SU-DHL-6 (cell line): ENCODE measurements at regions not wholly inside any gene's neighbourhood (a gene's known extent, or its start where the extent isn't known, plus 50 kb on each side); places are given as distances from the start of the nearest gene placed in this dataset.

Experiments used
- H2AFZ ChIP-seq: fragments of 200-600 bp; sonication (generic); 2 replicates; pipeline ENCODE4 v1.6.1; 2014; ENCODE audit warnings: low read depth, mild to moderate bottlenecking, moderate library complexity, mixed read lengths, antibody characterized with exemption, low read length; ENCODE audit not compliant: severe bottlenecking
- H3F3A ChIP-seq: fragments of 200-600 bp; shearing (Covaris generic); 2 replicates; pipeline ENCODE4 v1.6.0; 2016; ENCODE audit warnings: antibody characterized with exemption, mild to moderate bottlenecking; ENCODE audit not compliant: insufficient read depth
- H3K27ac ChIP-seq: fragments of 200-600 bp; sonication (generic); 2 replicates; pipeline ENCODE4 v1.5.1; 2016; ENCODE audit warnings: low read depth, mild to moderate bottlenecking, low read length, moderate library complexity, mixed read lengths
- H3K27me3 ChIP-seq: fragments of 200-600 bp; sonication (generic), shearing (Covaris generic); 2 replicates; pipeline ENCODE4 v1.6.0; 2014; ENCODE audit warnings: mild to moderate bottlenecking, low read length
- H3K36me3 ChIP-seq: fragments of 200-600 bp; sonication (generic); 2 replicates; pipeline ENCODE4 v1.6.1; 2014; ENCODE audit warnings: mild to moderate bottlenecking, low read length, mixed read lengths
- H3K4me2 ChIP-seq: fragments of 300-600, 200-600 bp; shearing (Covaris generic), sonication (generic); 2 replicates; pipeline ENCODE4 v1.6.0; 2014; ENCODE audit warnings: low read length, low read depth, mild to moderate bottlenecking; ENCODE audit not compliant: poor library complexity, severe bottlenecking
- H3K4me3 ChIP-seq: fragments of 200-600 bp; sonication (generic); 2 replicates; pipeline ENCODE4 v1.5.1; 2014; ENCODE audit warnings: antibody characterized with exemption, low read length, mild to moderate bottlenecking, mixed read lengths; ENCODE audit not compliant: insufficient read depth, poor library complexity, severe bottlenecking
- H3K79me2 ChIP-seq: fragments of 200-600 bp; sonication (generic); 2 replicates; pipeline ENCODE4 v1.6.1; 2014; ENCODE audit warnings: mild to moderate bottlenecking, low read length, moderate library complexity; ENCODE audit not compliant: insufficient read depth
- H3K9ac ChIP-seq: fragments of 200-600 bp; sonication (generic); 2 replicates; pipeline ENCODE4 v1.7.0; 2014; ENCODE audit warnings: mild to moderate bottlenecking, low read length
- H3K9me2 ChIP-seq: fragments of 200-600 bp; sonication (generic); replicated peaks from 2 replicates; pipeline ENCODE4 v1.6.1; 2014; ENCODE audit warnings: low read length; ENCODE audit not compliant: insufficient read depth
- H3K9me3 ChIP-seq: fragments of 200-600 bp; sonication (generic); 2 replicates; pipeline ENCODE4 v1.6.1; 2014; ENCODE audit warnings: low read length, mixed read lengths; ENCODE audit not compliant: insufficient read depth
- H4K20me1 ChIP-seq: fragments of 200-600 bp; sonication (generic); 2 replicates; pipeline ENCODE4 v1.6.1; 2014; ENCODE audit warnings: low read depth, mild to moderate bottlenecking, antibody characterized with exemption, low read length, moderate library complexity, mixed read lengths
- CTCF ChIP-seq: fragments of 200-600 bp; sonication (generic); IDR thresholded peaks from one replicate; pipeline ENCODE4 v1.5.1; 2017; ENCODE audit warnings: antibody characterized with exemption, mild to moderate bottlenecking, low read length, moderate library complexity; ENCODE audit not compliant: insufficient read depth, poor library complexity, severe bottlenecking
- EZH2phosphoT487 ChIP-seq: fragments of 200-600 bp; sonication (generic), shearing (Covaris generic); conservative IDR thresholded peaks from 2 replicates; pipeline ENCODE4 v1.6.1; 2018; ENCODE audit warnings: mild to moderate bottlenecking, antibody characterized with exemption, low read length, moderate library complexity, mixed read lengths

GRCh38 chr1:87993051-87993450 lies 664.4 kb downstream of the LMO4 start:
- H3K79me2 ChIP-seq = no peaks in the 10 kb centered on the region
- H3K27me3 ChIP-seq = no peaks in the 10 kb centered on the region
- no peaks in the 10 kb centered on the region for H4K20me1 ChIP-seq
- no peak overlapping the region for H3K9ac ChIP-seq
- H3K9me2 ChIP-seq = no peaks in the 10 kb centered on the region
- TF ChIP-seq EZH2phosphoT487 (no peak), CTCF (no peak)
- no peaks in the 10 kb centered on the region for H3K36me3 ChIP-seq
- H3K4me3 ChIP-seq = no peak overlapping the region
- no peak overlapping the region for H3K27ac ChIP-seq
- no peaks in the 10 kb centered on the region for H3K9me3 ChIP-seq
- H3K4me2 ChIP-seq = no peak overlapping the region
- no peak overlapping the region for H2AFZ ChIP-seq
- no peaks in the 10 kb centered on the region for H3F3A ChIP-seq

- Histone ChIP-seq H3K27ac (no peak overlapping the region), H3K9me2 (no peaks in the 10 kb centered on the region), H3K4me2 (no peak overlapping the region), H3K36me3 (no peaks in the 10 kb centered on the region), H3K27me3 (no peaks in the 10 kb centered on the region), H3K4me3 (no peak overlapping the region), H3K9me3 (no peaks in the 10 kb centered on the region), H2AFZ (no peak overlapping the region), H3K9ac (no peak overlapping the region), H3F3A (no peaks in the 10 kb centered on the region), H3K79me2 (no peaks in the 10 kb centered on the region), H4K20me1 (no peaks in the 10 kb centered on the region)
- TF ChIP-seq EZH2phosphoT487 (no peak), CTCF (no peak)
Measured at GRCh38 chr1:87999852-88000251, 671.2 kb downstream of the LMO4 start.

GRCh38 chr1:88001460-88001859 lies 672.8 kb downstream of the LMO4 start:
- no peaks in the 10 kb centered on the region for H3K9me2 ChIP-seq
- no peak overlapping the region for H3K4me3 ChIP-seq
- no peak overlapping the region for H3K4me2 ChIP-seq
- no peaks in the 10 kb centered on the region for H4K20me1 ChIP-seq
- no peaks in the 10 kb centered on the region for H3F3A ChIP-seq
- TF ChIP-seq CTCF (no peak), EZH2phosphoT487 (no peak)
- H3K36me3 ChIP-seq = no peaks in the 10 kb centered on the region
- no peaks in the 10 kb centered on the region for H3K9me3 ChIP-seq
- no peak overlapping the region for H3K9ac ChIP-seq
- no peak overlapping the region for H3K27ac ChIP-seq
- H2AFZ ChIP-seq = no peak overlapping the region
- H3K27me3 ChIP-seq = no peaks in the 10 kb centered on the region
- no peaks in the 10 kb centered on the region for H3K79me2 ChIP-seq

DNA sequence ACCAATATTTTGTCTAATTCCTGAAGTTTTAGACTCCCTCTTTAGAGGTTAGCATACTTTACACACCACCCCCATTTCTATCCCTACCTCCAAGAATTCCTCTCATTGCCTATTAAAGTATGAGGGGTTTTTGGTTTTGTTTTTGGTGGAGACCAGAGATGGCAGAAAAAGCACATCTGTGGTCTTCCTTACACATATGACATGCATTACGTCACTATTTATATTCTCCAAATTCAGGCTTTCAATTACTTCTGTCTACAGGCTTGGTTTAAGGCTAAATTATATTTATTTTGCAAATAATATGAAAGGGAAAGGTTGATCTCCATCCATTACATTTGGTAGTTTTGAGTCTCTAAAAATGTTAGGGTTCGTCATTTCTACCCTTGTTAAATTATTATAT lies 674.6 kb downstream of the LMO4 start:
- Histone ChIP-seq H3K9me2 (no peaks in the 10 kb centered on the region), H2AFZ (no peak overlapping the region), H3K27me3 (no peaks in the 10 kb centered on the region), H4K20me1 (no peaks in the 10 kb centered on the region), H3K9me3 (no peaks in the 10 kb centered on the region), H3K36me3 (no peaks in the 10 kb centered on the region), H3K4me3 (no peak overlapping the region), H3K79me2 (no peaks in the 10 kb centered on the region), H3K9ac (no peak overlapping the region), H3K27ac (no peak overlapping the region), H3K4me2 (no peak overlapping the region), H3F3A (no peaks in the 10 kb centered on the region)
- TF ChIP-seq EZH2phosphoT487 (no peak), CTCF (no peak)
